Mesenchymal stem cell (in vitro differentiated cells and primary cell): ENCODE measurements at regions not wholly inside any gene's neighbourhood (a gene's known extent, or its start where the extent isn't known, plus 50 kb on each side); places are given as distances from the start of the nearest gene placed in this dataset.
"Not testable (repeated sequence)": the region's sequence is repeated elsewhere in the genome, so short reads cannot be mapped to it uniquely, and the experiment has no call there.

Experiments
- DNase-seq: peaks from one replicate; pipeline ENCODE4 v3.0.0-alpha.2; 2013
- H2AFZ ChIP-seq: one replicate; pipeline ENCODE4 v1.6.1; 2013; ENCODE audit warnings: low read depth, mild to moderate bottlenecking, control low read depth, inconsistent platforms, low read length, moderate library complexity
- H2AK5ac ChIP-seq: 2 replicates; pipeline ENCODE4 v1.6.1; 2013; ENCODE audit warnings: low read length, moderate library complexity, mild to moderate bottlenecking, inconsistent platforms; ENCODE audit not compliant: severe bottlenecking
- H2BK120ac ChIP-seq: one replicate; pipeline ENCODE4 v1.6.1; 2013; ENCODE audit warnings: low read depth, mild to moderate bottlenecking, inconsistent platforms, low read length, moderate library complexity
- H2BK12ac ChIP-seq, 2 experiments: one replicate each; pipeline ENCODE4 v1.6.1; 2013; ENCODE audit warnings: inconsistent platforms in 2 of 2, low read length in 2 of 2, mild to moderate bottlenecking in 2 of 2, moderate library complexity in 2 of 2, control low read depth in 1 of 2
- H2BK15ac ChIP-seq: one replicate; pipeline ENCODE4 v1.6.1; 2013; ENCODE audit warnings: mild to moderate bottlenecking, low read depth, inconsistent platforms; ENCODE audit not compliant: poor library complexity, severe bottlenecking
- H2BK5ac ChIP-seq: 2 replicates; pipeline ENCODE4 v1.6.1; 2013; ENCODE audit warnings: low read depth, mild to moderate bottlenecking, low read length, control low read depth, inconsistent platforms; ENCODE audit not compliant: poor library complexity, severe bottlenecking
- H3K14ac ChIP-seq, 2 experiments: one replicate each; pipeline ENCODE4 v1.6.1; 2013; ENCODE audit warnings: inconsistent platforms in 2 of 2, low read length in 2 of 2, control low read depth in 1 of 2, mild to moderate bottlenecking in 1 of 2, moderate library complexity in 1 of 2
- H3K18ac ChIP-seq, 2 experiments: one replicate each; pipeline ENCODE4 v1.6.1; 2013; ENCODE audit warnings: inconsistent platforms in 2 of 2, low read length in 2 of 2, control low read depth in 1 of 2, low read depth in 1 of 2, mild to moderate bottlenecking in 1 of 2
- H3K23ac ChIP-seq, 2 experiments: one replicate each; pipeline ENCODE4 v1.6.1; 2013; ENCODE audit warnings: inconsistent platforms in 2 of 2, low read length in 2 of 2, mild to moderate bottlenecking in 2 of 2, moderate library complexity in 2 of 2, control low read depth in 1 of 2
- H3K27ac ChIP-seq: 2 replicates; pipeline ENCODE4 v1.5.1; 2013; ENCODE audit warnings: mild to moderate bottlenecking, moderate library complexity, low read length, control low read depth, inconsistent platforms; ENCODE audit not compliant: poor library complexity, severe bottlenecking
- H3K27me3 ChIP-seq, 2 experiments: 2 replicates each; pipeline versions ENCODE4 v1.6.1 to v1.7.0; 2013; ENCODE audit warnings: low read length in 2 of 2, mild to moderate bottlenecking in 2 of 2, moderate library complexity in 2 of 2, control low read depth in 1 of 2, inconsistent platforms in 1 of 2; ENCODE audit not compliant: control insufficient read depth in 1 of 2, insufficient read depth in 1 of 2
- H3K36me3 ChIP-seq, 2 experiments: 2 replicates each; pipeline versions ENCODE4 v1.6.1 to v1.7.0; 2013; ENCODE audit warnings: low read length in 2 of 2, control low read depth in 1 of 2, inconsistent platforms in 1 of 2, low read depth in 1 of 2, mild to moderate bottlenecking in 1 of 2; ENCODE audit not compliant: insufficient read depth in 2 of 2, control insufficient read depth in 1 of 2
- H3K4ac ChIP-seq, 2 experiments: one replicate each; pipeline ENCODE4 v1.6.1; 2013; ENCODE audit warnings: inconsistent platforms in 2 of 2, low read length in 2 of 2, mild to moderate bottlenecking in 2 of 2, moderate library complexity in 2 of 2, control low read depth in 1 of 2, low read depth in 1 of 2
- H3K4me1 ChIP-seq: 2 replicates; pipeline ENCODE4 v1.6.1; 2013; ENCODE audit warnings: low read depth, low read length, control low read depth; ENCODE audit not compliant: control insufficient read depth, insufficient read depth
- H3K4me2 ChIP-seq: 2 replicates; pipeline ENCODE4 v1.6.1; 2013; ENCODE audit warnings: low read length, mild to moderate bottlenecking, inconsistent platforms; ENCODE audit not compliant: poor library complexity, severe bottlenecking
- H3K4me3 ChIP-seq, 2 experiments: 2 replicates each; pipeline versions ENCODE4 v1.5.1 to v1.7.0; 2013; ENCODE audit warnings: low read length in 2 of 2, mild to moderate bottlenecking in 2 of 2, control low read depth in 1 of 2, low read depth in 1 of 2; ENCODE audit not compliant: insufficient read depth in 1 of 2
- H3K79me1 ChIP-seq: replicated peaks from 2 replicates; pipeline ENCODE4 v1.6.1; 2013; ENCODE audit warnings: mild to moderate bottlenecking, control low read depth, low read length, inconsistent platforms; ENCODE audit not compliant: poor library complexity, severe bottlenecking
- H3K9ac ChIP-seq: 2 replicates; pipeline ENCODE4 v1.7.0; 2013; ENCODE audit warnings: mild to moderate bottlenecking, low read length, moderate library complexity
- H3K9me3 ChIP-seq: 2 replicates; pipeline ENCODE4 v1.7.0; 2013; ENCODE audit warnings: mild to moderate bottlenecking, low read length; ENCODE audit not compliant: control insufficient read depth
- H4K8ac ChIP-seq: one replicate; pipeline ENCODE4 v1.6.1; 2013; ENCODE audit warnings: inconsistent platforms, mild to moderate bottlenecking, low read length, moderate library complexity
- H4K91ac ChIP-seq: one replicate; pipeline ENCODE4 v1.6.1; 2013; ENCODE audit warnings: mild to moderate bottlenecking, low read length, inconsistent platforms
- WGBS: methylation state at CpG from one replicate; pipeline ENCODE4 v1.1.7; 2013; ENCODE audit warnings: mixed read lengths; 5-methylcytosine and 5-hydroxymethylcytosine counted together

- H2BK12ac ChIP-seq, result no peak overlapping the region
- no peak overlapping the region for H3K23ac ChIP-seq
- no peaks in the 10 kb centered on the region for H3K4me1 ChIP-seq
- H2AK5ac ChIP-seq, result no peak overlapping the region
- no peak overlapping the region for H3K4ac ChIP-seq
- H3K27ac ChIP-seq, result no peak overlapping the region
- H4K91ac ChIP-seq, result no peak overlapping the region
- H3K4me2 ChIP-seq, result no peak overlapping the region
- WGBS, result 82% methylated on average over 22 of the region's 25 CpGs
- H3K14ac ChIP-seq, result no peak overlapping the region
- H3K79me1 ChIP-seq, result no peaks in the 10 kb centered on the region
- no peak overlapping the region for H3K4me3 ChIP-seq
- H2AFZ ChIP-seq, result no peak overlapping the region
- H2BK5ac ChIP-seq, result no peak overlapping the region
- H3K36me3 ChIP-seq, result no peaks in the 10 kb centered on the region
- H3K27me3 ChIP-seq, result peaks cover 0 to 5% of the 10 kb centered on the region in 2 experiments
- H3K9me3 ChIP-seq, result no peaks in the 10 kb centered on the region
- H4K8ac ChIP-seq, result no peak overlapping the region
- no peak for DNase-seq
- H3K18ac ChIP-seq, result no peak overlapping the region
- no peak overlapping the region for H2BK120ac ChIP-seq
- no peak overlapping the region for H2BK15ac ChIP-seq
- no peak overlapping the region for H3K9ac ChIP-seq
Measured at GRCh38 chr12:131203666-131204415, 250.1 kb downstream of the ADGRD1 start.

GRCh38 chr12:131204416-131205274, 250.9 kb downstream of the ADGRD1 start:
- Histone ChIP-seq H3K36me3 (no peaks in the 10 kb centered on the region), H2BK15ac (no peak overlapping the region), H3K9me3 (no peaks in the 10 kb centered on the region), H3K9ac (no peak overlapping the region), H3K4me2 (no peak overlapping the region), H3K4me1 (no peaks in the 10 kb centered on the region), H3K18ac (no peak overlapping the region), H2BK5ac (no peak overlapping the region), H3K27ac (no peak overlapping the region), H2BK12ac (no peak overlapping the region), H2BK120ac (no peak overlapping the region), H4K8ac (no peak overlapping the region), H2AK5ac (no peak overlapping the region), H4K91ac (no peak overlapping the region), H3K79me1 (no peaks in the 10 kb centered on the region), H3K23ac (no peak overlapping the region), H3K14ac (no peak overlapping the region), H3K4ac (no peak overlapping the region), H3K27me3 (peaks cover 0 to 5% of the 10 kb centered on the region in 2 experiments), H3K4me3 (no peak overlapping the region), H2AFZ (no peak overlapping the region)
- DNase-seq, result no peak
- WGBS, result 66% methylated on average over 16 of the region's 17 CpGs

GRCh38 chr12:131205275-131205933, 251.7 kb downstream of the ADGRD1 start:
- H3K4me3 ChIP-seq, H3K4me2 ChIP-seq, H2AFZ ChIP-seq, H3K23ac ChIP-seq, H2BK5ac ChIP-seq, H3K14ac ChIP-seq, H3K4me1 ChIP-seq, H2BK12ac ChIP-seq, DNase-seq, H2AK5ac ChIP-seq, H4K8ac ChIP-seq, H4K91ac ChIP-seq, H2BK15ac ChIP-seq, H3K27me3 ChIP-seq, H3K18ac ChIP-seq, H3K79me1 ChIP-seq, H2BK120ac ChIP-seq, H3K4ac ChIP-seq, H3K36me3 ChIP-seq, H3K9ac ChIP-seq, H3K9me3 ChIP-seq, H3K27ac ChIP-seq: not testable (repeated sequence)
- WGBS, result 66% methylated on average over 13 of the region's 23 CpGs
